Peyer's patch (tissue), 4 donors: ENCODE measurements at regions not wholly inside any gene's neighbourhood (a gene's known extent, or its start where the extent isn't known, plus 50 kb on each side); places are given as distances from the start of the nearest gene placed in this dataset.

Source experiments
- CTCF ChIP-seq, 6 experiments: fragments of 450-650 bp in 4 of 6; fragments of 200-600 bp in 2 of 6; sonication (generic) in 1 of 6; IDR thresholded peaks; one replicate each; pipeline ENCODE4 v1.5.1; 2017 to 2019; ENCODE audit warnings: antibody characterized with exemption in 6 of 6, mild to moderate bottlenecking in 3 of 6, moderate library complexity in 1 of 6
- POLR2A ChIP-seq, 2 donors: fragments of 450-650 bp; IDR thresholded peaks; one replicate each; pipeline ENCODE4 v1.5.1; 2017; ENCODE audit warnings: antibody characterized with exemption in 2 of 2, mild to moderate bottlenecking in 2 of 2, moderate library complexity in 2 of 2

- TF ChIP-seq CTCF (IDR thresholded peaks at IDR 0.05) (no peak), POLR2A (IDR thresholded peaks at IDR 0.05) (no peak)
These were observed 759.6 kb upstream of the NDST4 start for GRCh38 chr4:115873048-115873447.
